Naive thymus-derived CD4-positive, alpha-beta T cell (primary cell): ENCODE measurements at regions not wholly inside any gene's neighbourhood (a gene's known extent, or its start where the extent isn't known, plus 50 kb on each side); places are given as distances from the start of the nearest gene placed in this dataset.
A peak's percentile ranks its signal among the peaks of the same experiment; 100 is the strongest.

Source experiments
- ATAC-seq: fragments of 150-1000 bp; cut with Tn5 transposase; 2 replicates; pipeline ENCODE4 v1.10.0; 2021; ENCODE audit warnings: mild to moderate bottlenecking, moderate library complexity
- CTCF ChIA-PET: fragments of 350-600 bp; sonication (Branson Sonifier 250); formaldehyde crosslinking; loops from one replicate; lab custom pipeline; 2021; ENCODE audit warnings: antibody characterized with exemption; lab: Charles Lee
- POLR2A ChIA-PET: fragments of 350-600 bp; sonication (Branson Sonifier 250); formaldehyde crosslinking; loops from one replicate; lab custom pipeline; 2021; ENCODE audit warnings: antibody characterized with exemption, inconsistent platforms; lab: Charles Lee
- DNase-seq, 9 donors: peaks; one replicate each; pipeline versions ENCODE4 v3.0.0 to v3.0.0-alpha.2; 2020 to 2022; ENCODE audit warnings: mixed read lengths in 1 of 9
- H3K27ac ChIP-seq: one replicate; pipeline ENCODE4 v1.7.0; 2013; ENCODE audit warnings: mild to moderate bottlenecking, low read depth, low read length, moderate library complexity
- H3K27me3 ChIP-seq, 2 donors: one replicate each; pipeline ENCODE4 v1.7.0; 2013; ENCODE audit warnings: low read length in 2 of 2, mild to moderate bottlenecking in 2 of 2, moderate library complexity in 2 of 2; ENCODE audit not compliant: control insufficient read depth in 2 of 2, insufficient read depth in 2 of 2
- H3K36me3 ChIP-seq, 3 experiments: 1 replicate in 2 of 3; 2 replicates in 1 of 3; pipeline ENCODE4 v1.7.0; 2013; ENCODE audit warnings: low read length in 3 of 3, mild to moderate bottlenecking in 3 of 3, moderate library complexity in 1 of 3; ENCODE audit not compliant: insufficient read depth in 3 of 3, control insufficient read depth in 2 of 3
- H3K4me1 ChIP-seq, 2 donors: one replicate each; pipeline ENCODE4 v1.7.0; 2013; ENCODE audit warnings: low read length in 2 of 2, mild to moderate bottlenecking in 2 of 2, moderate library complexity in 1 of 2; ENCODE audit not compliant: control insufficient read depth in 2 of 2, insufficient read depth in 2 of 2
- H3K4me3 ChIP-seq: 2 replicates; pipeline ENCODE4 v1.7.0; 2013; ENCODE audit warnings: mild to moderate bottlenecking, low read length
- H3K9me3 ChIP-seq, 3 experiments: 1 replicate in 2 of 3; 2 replicates in 1 of 3; pipeline ENCODE4 v1.7.0; 2013; ENCODE audit warnings: low read length in 3 of 3; ENCODE audit not compliant: control insufficient read depth in 2 of 3
- H3K27ac Mint-ChIP-seq, 9 donors: one replicate each; pipeline ENCODE4 v1.8.0; 2020 to 2022; ENCODE audit warnings: mixed read lengths in 9 of 9, mild to moderate bottlenecking in 8 of 9, moderate library complexity in 5 of 9, inconsistent platforms in 2 of 9
- H3K27me3 Mint-ChIP-seq, 5 donors: one replicate each; pipeline ENCODE4 v1.8.0; 2021 to 2022; ENCODE audit warnings: mixed read lengths in 5 of 5, mild to moderate bottlenecking in 1 of 5
- H3K36me3 Mint-ChIP-seq, 5 donors: one replicate each; pipeline ENCODE4 v1.8.0; 2020 to 2022; ENCODE audit warnings: mixed read lengths in 5 of 5, mild to moderate bottlenecking in 3 of 5, inconsistent platforms in 1 of 5
- H3K4me1 Mint-ChIP-seq, 7 donors: one replicate each; pipeline ENCODE4 v1.8.0; 2020 to 2022; ENCODE audit warnings: mixed read lengths in 7 of 7, mild to moderate bottlenecking in 3 of 7, inconsistent platforms in 1 of 7
- H3K4me3 Mint-ChIP-seq, 10 donors: one replicate each; pipeline ENCODE4 v1.8.0; 2020 to 2022; ENCODE audit warnings: mild to moderate bottlenecking in 10 of 10, mixed read lengths in 10 of 10, moderate library complexity in 6 of 10, inconsistent platforms in 2 of 10
- H3K9me3 Mint-ChIP-seq, 11 donors: one replicate each; pipeline ENCODE4 v1.8.0; 2020 to 2022; ENCODE audit warnings: mixed read lengths in 11 of 11, mild to moderate bottlenecking in 4 of 11, inconsistent platforms in 1 of 11, moderate library complexity in 1 of 11
- intact Hi-C, 2 donors: fragments of 100-400 bp; cut with micrococcal nuclease; formaldehyde crosslinking; loops; one replicate each; pipeline ENCODE4 v1.15.1; 2023

GRCh38 chr5:156124708-156125107, 202.3 kb upstream of the SGCD start:
- ChIA-PET POLR2A (no interaction called here), CTCF (no interaction called here)
- ATAC-seq (no peak), DNase-seq (no peak)
- intact Hi-C loops: no loop called here
- peaks cover 0 to 1% (median 0%) of the 10 kb centered on the region in 7 donors for H3K4me1 Mint-ChIP-seq
- H3K27me3 Mint-ChIP-seq: peaks cover 2 to 24% (median 16%) of the 10 kb centered on the region in 5 donors
- Histone ChIP-seq H3K27ac (no peak overlapping the region), H3K4me1 (no peaks in the 10 kb centered on the region), H3K9me3 (no peaks in the 10 kb centered on the region), H3K27me3 (no peaks in the 10 kb centered on the region), H3K36me3 (no peaks in the 10 kb centered on the region), H3K4me3 (no peak overlapping the region)
- peaks cover 0 to 6% (median 0%) of the 10 kb centered on the region in 11 donors for H3K9me3 Mint-ChIP-seq
- no peak overlapping the region for H3K4me3 Mint-ChIP-seq
- H3K27ac Mint-ChIP-seq: no peak overlapping the region
- no peaks in the 10 kb centered on the region for H3K36me3 Mint-ChIP-seq

- DNase-seq (no peak), ATAC-seq (no peak)
- Mint-ChIP-seq H3K36me3 (no peaks in the 10 kb centered on the region), H3K27ac (no peak overlapping the region), H3K4me3 (no peak overlapping the region), H3K9me3 (peaks cover 0 to 5% (median 0%) of the 10 kb centered on the region in 11 donors), H3K4me1 (no peaks in the 10 kb centered on the region), H3K27me3 (peaks cover under 1 to 20% (median 14%) of the 10 kb centered on the region in 5 donors)
- Histone ChIP-seq H3K9me3 (no peaks in the 10 kb centered on the region), H3K4me3 (no peak overlapping the region), H3K27me3 (no peaks in the 10 kb centered on the region), H3K4me1 (no peaks in the 10 kb centered on the region), H3K27ac (no peak overlapping the region), H3K36me3 (no peaks in the 10 kb centered on the region)
- ChIA-PET POLR2A (no interaction called here), CTCF (interaction anchor here (0.6 kb wide), 1 partner anchor 1005 kb away, joined by 4 read pairs; no protein-coding TSS in a partner anchor)
- intact Hi-C loops: no loop called here
Measured at GRCh38 chr5:156125118-156125517, 201.8 kb upstream of the SGCD start.

GRCh38 chr5:156126716-156127115, 200.2 kb upstream of the SGCD start:
- H3K27ac ChIP-seq: no peak overlapping the region
- H3K9me3 ChIP-seq: no peaks in the 10 kb centered on the region
- no peaks in the 10 kb centered on the region for H3K36me3 Mint-ChIP-seq
- intact Hi-C loops: no loop called here
- DNase-seq: no peak
- CTCF ChIA-PET: no interaction called here
- H3K4me3 Mint-ChIP-seq: no peak overlapping the region
- no peaks in the 10 kb centered on the region for H3K4me1 Mint-ChIP-seq
- POLR2A ChIA-PET: no interaction called here
- no peaks in the 10 kb centered on the region for H3K36me3 ChIP-seq
- H3K27ac Mint-ChIP-seq: no peak overlapping the region
- H3K9me3 Mint-ChIP-seq: peaks cover 0 to 4% (median 0%) of the 10 kb centered on the region in 11 donors
- H3K27me3 Mint-ChIP-seq: peaks cover 0 to 7% (median 7%) of the 10 kb centered on the region in 5 donors
- H3K27me3 ChIP-seq: no peaks in the 10 kb centered on the region
- no peak overlapping the region for H3K4me3 ChIP-seq
- ATAC-seq: no peak
- no peaks in the 10 kb centered on the region for H3K4me1 ChIP-seq

GRCh38 chr5:156128026-156128425, 198.9 kb upstream of the SGCD start:
- Histone ChIP-seq H3K9me3 (no peaks in the 10 kb centered on the region), H3K27me3 (no peaks in the 10 kb centered on the region), H3K27ac (no peak overlapping the region), H3K36me3 (no peaks in the 10 kb centered on the region), H3K4me1 (no peaks in the 10 kb centered on the region), H3K4me3 (no peak overlapping the region)
- no peak for DNase-seq
- intact Hi-C loops: no loop called here
- Mint-ChIP-seq H3K9me3 (peaks cover 0 to 4% (median 0%) of the 10 kb centered on the region in 11 donors), H3K36me3 (no peaks in the 10 kb centered on the region), H3K27me3 (peaks cover 0 to 13% (median 0%) of the 10 kb centered on the region in 5 donors), H3K4me3 (no peak overlapping the region), H3K4me1 (no peaks in the 10 kb centered on the region), H3K27ac (no peak overlapping the region)
- CTCF ChIA-PET: no interaction called here
- POLR2A ChIA-PET: no interaction called here
- ATAC-seq: no peak

GRCh38 chr5:156134216-156134615, 192.7 kb upstream of the SGCD start:
- Mint-ChIP-seq H3K9me3 (peaks cover 0 to 3% (median 0%) of the 10 kb centered on the region in 11 donors), H3K27me3 (peaks cover 0 to 18% (median 8%) of the 10 kb centered on the region in 5 donors), H3K4me3 (no peak overlapping the region), H3K27ac (peak overlapping the region in 1 of 9 donors; percentile 7), H3K4me1 (no peaks in the 10 kb centered on the region), H3K36me3 (no peaks in the 10 kb centered on the region)
- no peaks in the 10 kb centered on the region for H3K4me1 ChIP-seq
- ChIA-PET CTCF (no interaction called here), POLR2A (no interaction called here)
- H3K27ac ChIP-seq: no peak overlapping the region
- no peaks in the 10 kb centered on the region for H3K9me3 ChIP-seq
- no peak overlapping the region for H3K4me3 ChIP-seq
- H3K27me3 ChIP-seq: no peaks in the 10 kb centered on the region
- DNase-seq (no peak), ATAC-seq (no peak)
- intact Hi-C loops: no loop called here
- no peaks in the 10 kb centered on the region for H3K36me3 ChIP-seq

GRCh38 chr5:156135531-156135930, 191.4 kb upstream of the SGCD start:
- intact Hi-C loops: no loop called here
- no peak for ATAC-seq
- Histone ChIP-seq H3K9me3 (no peaks in the 10 kb centered on the region), H3K4me3 (no peak overlapping the region), H3K27me3 (no peaks in the 10 kb centered on the region), H3K27ac (no peak overlapping the region), H3K36me3 (no peaks in the 10 kb centered on the region), H3K4me1 (no peaks in the 10 kb centered on the region)
- peaks cover 0 to 8% (median 2%) of the 10 kb centered on the region in 11 donors for H3K9me3 Mint-ChIP-seq
- no peak overlapping the region for H3K27ac Mint-ChIP-seq
- no peak overlapping the region for H3K4me3 Mint-ChIP-seq
- peaks cover 0 to 24% (median 11%) of the 10 kb centered on the region in 5 donors for H3K27me3 Mint-ChIP-seq
- ChIA-PET POLR2A (no interaction called here), CTCF (no interaction called here)
- H3K4me1 Mint-ChIP-seq: no peaks in the 10 kb centered on the region
- peaks cover 0 to 4% (median 0%) of the 10 kb centered on the region in 5 donors for H3K36me3 Mint-ChIP-seq
- DNase-seq: no peak

- ChIA-PET POLR2A (no interaction called here), CTCF (no interaction called here)
- no peak overlapping the region for H3K4me3 Mint-ChIP-seq
- peaks cover 0 to 24% (median 5%) of the 10 kb centered on the region in 5 donors for H3K27me3 Mint-ChIP-seq
- H3K9me3 Mint-ChIP-seq: peaks cover 0 to 19% (median 5%) of the 10 kb centered on the region in 11 donors
- intact Hi-C loops: no loop called here
- Histone ChIP-seq H3K9me3 (no peaks in the 10 kb centered on the region), H3K4me1 (no peaks in the 10 kb centered on the region), H3K27ac (no peak overlapping the region), H3K4me3 (no peak overlapping the region), H3K36me3 (no peaks in the 10 kb centered on the region), H3K27me3 (no peaks in the 10 kb centered on the region)
- DNase-seq (no peak), ATAC-seq (no peak)
- H3K4me1 Mint-ChIP-seq: no peaks in the 10 kb centered on the region
- H3K27ac Mint-ChIP-seq: no peak overlapping the region
- H3K36me3 Mint-ChIP-seq: peaks cover 0 to 5% (median 2%) of the 10 kb centered on the region in 5 donors
Measured at GRCh38 chr5:156137071-156137869, 189.7 kb upstream of the SGCD start.
